SH-SY5Y (cell line): ENCODE measurements at regions not wholly inside any gene's neighbourhood (a gene's known extent, or its start where the extent isn't known, plus 50 kb on each side); places are given as distances from the start of the nearest gene placed in this dataset.

Experiments
- GATA2 ChIP-seq: IDR thresholded peaks from 2 replicates; pipeline ENCODE4 v1.6.1; 2011; ENCODE audit warnings: mild to moderate bottlenecking, low read depth, low read length
- GATA3 ChIP-seq: IDR thresholded peaks from 2 replicates; pipeline ENCODE4 v1.6.1; 2011; ENCODE audit warnings: low read depth, mild to moderate bottlenecking, low read length, moderate library complexity

DNA sequence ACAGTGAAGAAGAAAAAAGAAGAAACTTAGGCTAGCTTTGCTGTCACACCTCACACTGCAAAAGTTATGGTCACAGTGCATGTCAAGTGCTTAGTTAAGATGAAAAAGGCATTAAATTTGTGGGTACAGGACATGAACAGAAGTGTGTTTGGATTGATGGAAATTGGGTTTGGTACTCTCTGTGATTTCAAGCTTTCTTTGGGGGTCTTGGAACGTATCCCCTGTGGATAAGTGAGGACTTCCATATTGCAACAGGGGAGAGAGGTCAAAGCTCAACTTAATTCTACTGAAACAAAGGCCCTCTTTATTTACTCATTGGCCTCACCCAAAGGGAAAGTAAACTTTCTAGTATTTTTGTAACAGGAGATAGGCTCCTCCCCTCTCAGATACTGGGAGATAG lies 138.3 kb upstream of the FUT9 start:
- TF ChIP-seq GATA3 (no peak), GATA2 (no peak)

DNA sequence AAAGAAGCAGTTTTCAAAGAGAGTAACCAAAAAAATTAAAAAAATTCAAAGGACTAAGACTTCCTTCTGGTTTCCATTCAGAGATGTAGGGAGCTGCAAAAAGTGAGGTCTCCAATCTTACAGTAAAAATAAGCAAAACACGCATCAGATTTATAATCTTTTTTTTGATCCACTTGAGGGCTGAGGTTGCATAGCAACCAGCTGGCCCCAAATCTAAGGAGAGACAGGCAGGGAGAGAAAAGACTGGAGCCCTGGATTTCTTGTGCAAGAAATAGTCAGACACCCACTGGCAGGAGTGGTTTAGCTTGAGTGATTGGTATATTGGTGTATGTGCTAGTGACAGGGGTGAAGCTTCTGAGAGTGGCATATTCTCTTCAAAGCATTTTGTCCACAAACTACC lies 135.9 kb upstream of the FUT9 start:
- TF ChIP-seq GATA3 (no peak), GATA2 (no peak)

DNA sequence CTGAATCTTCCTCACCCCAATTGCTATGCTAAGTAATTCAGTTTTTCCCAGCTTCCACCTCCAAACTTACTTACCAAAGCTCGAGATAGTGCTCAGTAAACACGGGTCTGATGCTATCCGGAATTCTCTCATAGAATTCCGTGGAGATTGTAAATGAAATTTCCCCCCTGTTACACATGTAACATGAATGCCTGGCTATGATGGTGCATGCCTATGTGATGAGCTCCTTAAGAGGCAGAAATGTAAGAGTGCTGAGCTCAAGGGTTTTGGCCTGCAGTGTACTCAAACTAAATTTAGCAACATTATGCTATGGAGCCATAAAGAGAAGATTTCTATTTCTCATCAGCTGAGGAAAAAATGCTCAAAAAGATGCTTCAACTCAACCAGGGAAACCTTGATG lies 133.4 kb upstream of the FUT9 start:
- no peak for TF ChIP-seq GATA2

DNA sequence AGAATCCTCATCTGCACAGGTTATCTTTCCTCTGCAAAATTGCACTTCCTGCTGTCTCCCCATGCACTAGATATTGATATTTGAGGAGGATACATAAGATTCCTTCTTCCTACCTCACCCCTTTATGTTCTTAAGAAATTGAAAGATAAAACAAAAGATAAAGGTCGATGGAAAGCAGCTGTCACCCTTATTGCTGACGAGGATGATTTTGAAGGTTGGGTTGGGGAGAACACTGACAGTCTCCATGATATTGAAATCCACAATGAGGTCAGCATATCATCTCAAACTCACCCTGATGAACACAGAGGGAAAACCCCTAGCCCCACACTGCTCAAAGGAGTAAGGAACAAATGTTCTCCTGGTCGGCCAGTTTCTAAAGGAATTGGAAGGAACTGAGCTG lies 110.6 kb upstream of the FUT9 start:
- TF ChIP-seq GATA3: no peak
- no peak for TF ChIP-seq GATA2

DNA sequence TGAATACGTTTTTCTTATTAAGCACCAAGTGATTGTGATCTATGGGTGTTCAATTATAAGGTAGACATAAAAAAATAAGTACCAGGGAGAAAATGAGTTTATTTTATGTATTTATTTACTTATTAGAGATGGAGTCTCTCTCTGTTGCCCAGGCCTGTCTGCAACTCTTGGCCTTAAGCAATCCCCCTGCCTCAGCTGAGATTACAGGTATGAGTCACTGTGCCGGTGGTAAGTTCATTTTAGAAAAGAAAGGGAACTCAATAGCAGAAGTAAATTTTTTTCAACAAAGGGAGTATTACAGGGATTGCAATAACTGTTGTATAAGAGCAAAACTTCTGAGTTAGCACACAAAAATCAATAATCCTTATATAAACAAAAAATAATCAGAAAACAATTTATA lies 98.7 kb upstream of the FUT9 start:
- TF ChIP-seq GATA3 (no peak), GATA2 (no peak)

DNA sequence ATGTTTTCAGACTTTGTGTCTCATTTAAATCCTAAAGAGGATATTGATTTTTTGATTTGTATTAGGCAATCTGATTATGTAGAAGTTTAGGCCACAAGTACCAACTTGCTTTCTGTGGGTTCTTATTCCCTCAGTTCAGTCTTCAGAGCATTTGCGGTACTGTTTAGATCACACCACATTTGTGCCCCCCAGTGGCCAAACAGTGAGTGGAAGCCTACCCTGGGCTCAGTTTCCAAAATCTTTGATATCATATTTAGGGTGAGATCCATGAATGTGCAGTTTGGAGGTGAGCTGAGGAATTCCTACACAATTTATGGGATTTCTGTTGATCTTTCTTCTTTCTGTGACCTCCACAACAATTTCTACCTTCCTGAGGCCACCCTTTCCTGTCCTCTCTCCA lies 92.3 kb upstream of the FUT9 start:
- TF ChIP-seq GATA2: no peak
- no peak for TF ChIP-seq GATA3

DNA sequence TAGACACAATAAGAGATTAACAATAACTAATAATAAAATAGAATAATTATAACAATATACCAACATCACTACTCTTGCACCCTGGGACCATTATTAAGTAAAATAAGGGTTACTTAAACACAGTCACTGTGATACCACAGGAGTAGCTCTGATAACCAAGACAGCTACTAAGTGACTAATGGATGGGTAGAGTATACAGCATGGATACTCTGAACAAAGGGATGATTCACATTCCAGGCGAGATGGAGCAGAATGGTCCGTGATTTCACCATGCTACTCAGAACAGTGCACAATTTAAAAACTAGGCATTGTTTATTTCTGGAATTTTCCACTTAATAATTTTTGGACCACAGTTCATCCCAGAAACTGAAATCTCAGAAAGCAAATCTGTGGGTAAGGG lies 80.0 kb upstream of the FUT9 start:
- TF ChIP-seq GATA2: no peak
- no peak for TF ChIP-seq GATA3

DNA sequence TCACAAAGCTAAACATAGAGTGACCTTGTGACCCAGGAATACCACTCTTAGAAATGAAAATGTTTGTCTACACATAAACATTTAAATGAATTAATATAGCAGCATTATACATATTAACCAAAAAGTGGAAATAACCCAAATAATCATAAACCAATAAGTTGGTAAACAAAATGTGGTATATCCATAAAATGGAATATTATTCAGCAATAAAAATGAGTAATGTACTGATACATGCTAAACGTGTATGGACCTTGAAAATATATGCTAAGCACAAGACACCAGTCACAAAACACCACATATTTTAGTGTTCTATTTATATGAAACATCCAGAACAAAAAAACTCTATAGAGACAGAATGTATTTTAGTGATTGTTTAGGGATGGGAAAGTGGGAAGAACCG lies 68.9 kb upstream of the FUT9 start:
- TF ChIP-seq GATA2 (no peak), GATA3 (no peak)

DNA sequence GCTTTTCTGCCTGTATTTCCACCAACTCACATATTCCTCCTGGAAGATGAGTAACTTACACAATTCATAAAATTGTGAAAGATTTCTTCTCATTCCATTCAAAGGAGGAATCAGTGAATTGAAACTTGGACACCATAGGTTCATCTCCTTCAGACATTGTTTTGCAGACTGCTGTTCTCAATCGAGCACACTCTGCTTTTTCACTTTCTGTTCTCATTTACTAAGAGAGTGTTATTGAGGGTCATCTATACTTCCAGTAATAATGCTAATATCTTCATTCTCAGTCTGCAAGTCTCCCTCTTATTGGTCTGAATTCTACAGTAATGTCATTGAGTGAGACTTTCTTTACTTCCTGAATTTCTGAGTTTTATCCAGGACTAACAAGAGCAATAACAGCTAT lies 67.5 kb upstream of the FUT9 start:
- TF ChIP-seq GATA2 (no peak), GATA3 (no peak)

DNA sequence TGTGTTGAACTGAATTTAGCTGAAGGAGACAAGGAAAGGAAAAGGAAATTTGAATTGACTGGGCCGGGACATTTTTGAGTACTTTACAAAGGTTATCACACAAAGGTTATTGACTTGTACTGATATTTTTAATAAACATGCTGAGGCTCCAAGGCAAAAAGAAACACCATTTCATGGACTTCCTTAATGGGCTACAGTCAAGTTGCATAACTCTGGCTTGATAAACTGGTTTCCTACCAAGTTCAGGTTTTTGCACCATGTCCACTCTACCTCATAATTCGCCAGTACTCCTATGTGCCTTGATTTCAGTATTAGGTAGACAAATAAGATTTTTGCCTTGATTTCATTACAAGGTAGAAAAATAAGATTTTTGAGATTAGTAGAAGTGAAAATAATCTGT lies 65.8 kb upstream of the FUT9 start:
- TF ChIP-seq GATA2 (no peak), GATA3 (no peak)

DNA sequence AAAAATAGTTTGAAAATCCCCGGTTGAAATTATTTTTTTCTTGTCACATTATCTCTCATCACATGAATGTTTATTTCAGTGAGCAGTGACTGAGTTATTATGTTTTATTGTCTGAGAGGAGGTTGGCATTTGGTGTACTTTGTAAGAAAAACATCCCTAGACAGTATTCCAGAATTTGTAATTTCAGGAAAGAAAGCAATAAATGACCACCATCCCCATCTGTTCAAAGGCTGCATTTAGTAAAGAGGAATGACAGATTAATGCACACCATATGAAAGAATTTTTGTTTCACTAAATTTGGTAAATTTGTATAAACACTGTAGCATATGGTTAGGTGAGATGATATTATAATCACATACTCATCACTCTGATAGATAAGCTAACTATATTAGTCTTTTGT lies 57.1 kb upstream of the FUT9 start:
- TF ChIP-seq GATA2: no peak
- no peak for TF ChIP-seq GATA3

DNA sequence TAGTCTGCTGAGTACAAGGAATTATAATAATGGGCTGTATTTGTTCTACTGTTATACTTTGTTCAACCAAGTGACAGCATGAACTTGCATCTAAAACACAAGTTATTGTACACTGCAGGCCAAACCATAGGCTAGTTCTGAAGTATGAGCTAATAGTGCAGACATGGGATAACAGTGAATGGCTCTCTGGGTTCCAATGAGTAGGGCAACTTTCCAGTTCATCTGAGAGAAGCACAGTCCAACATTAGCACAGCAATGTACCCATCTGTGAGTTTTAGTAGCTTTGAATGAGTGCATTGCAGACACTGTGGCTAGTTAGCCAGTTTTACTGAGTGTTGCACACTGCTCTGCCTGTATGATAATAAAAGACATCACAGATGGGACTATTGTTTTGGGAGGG lies 56.5 kb upstream of the FUT9 start:
- TF ChIP-seq GATA2 (no peak), GATA3 (no peak)
